Smooth muscle cell (in vitro differentiated cells): ENCODE measurements at regions not wholly inside any gene's neighbourhood (a gene's known extent, or its start where the extent isn't known, plus 50 kb on each side); places are given as distances from the start of the nearest gene placed in this dataset.

Source experiments
- DNase-seq: peaks from one replicate; lab custom pipeline; 2025; ENCODE audit not compliant: unreplicated experiment; lab: John Stamatoyannopoulos, UW
- H2AFZ ChIP-seq: fragments of 200-600 bp; sonication (generic); 2 replicates; pipeline ENCODE4 v1.6.0; 2016; ENCODE audit warnings: antibody characterized with exemption, low read depth, mild to moderate bottlenecking
- H3F3A ChIP-seq: fragments of 200-600 bp; sonication (generic); 2 replicates; pipeline ENCODE4 v1.6.0; 2017; ENCODE audit warnings: antibody characterized with exemption, low read depth
- H3K27ac ChIP-seq: fragments of 200-600 bp; sonication (generic); 2 replicates; pipeline ENCODE4 v1.5.1; 2016; ENCODE audit warnings: low read depth, mild to moderate bottlenecking
- H3K27me3 ChIP-seq: fragments of 200-600 bp; sonication (generic); 2 replicates; pipeline ENCODE4 v1.6.1; 2016; ENCODE audit warnings: low read depth, mild to moderate bottlenecking
- H3K36me3 ChIP-seq: fragments of 200-600 bp; sonication (generic); 2 replicates; pipeline ENCODE4 v1.5.1; 2016; ENCODE audit warnings: low read depth
- H3K4me1 ChIP-seq: fragments of 200-600 bp; sonication (generic); 2 replicates; pipeline ENCODE4 v1.5.1; 2016; ENCODE audit warnings: low read depth
- H3K4me2 ChIP-seq: fragments of 200-600 bp; sonication (generic); 2 replicates; pipeline ENCODE4 v1.6.0; 2016; ENCODE audit warnings: mild to moderate bottlenecking
- H3K4me3 ChIP-seq: fragments of 200-600 bp; sonication (generic); 2 replicates; pipeline ENCODE4 v1.5.1; 2016; ENCODE audit warnings: mild to moderate bottlenecking
- H3K79me2 ChIP-seq: fragments of 200-600 bp; sonication (generic); 2 replicates; pipeline ENCODE4 v1.6.0; 2016; ENCODE audit warnings: low read depth, mild to moderate bottlenecking
- H3K9ac ChIP-seq: fragments of 200-600 bp; sonication (generic); 2 replicates; pipeline ENCODE4 v1.6.0; 2016; ENCODE audit warnings: low read depth
- H3K9me3 ChIP-seq: fragments of 200-600 bp; sonication (generic); replicated peaks from 2 replicates; pipeline ENCODE4 v1.5.1; 2016; ENCODE audit warnings: low read depth
- H4K20me1 ChIP-seq: fragments of 200-600 bp; sonication (generic); 2 replicates; pipeline ENCODE4 v1.6.0; 2016; ENCODE audit warnings: low read depth
- WGBS: methylation state at CpG from one replicate; pipeline ENCODE4 v1.1.7; 2016; ENCODE audit warnings: low lambda C conversion rate; 5-methylcytosine and 5-hydroxymethylcytosine counted together
- TF ChIP-seq, protein P1 (sequence below): fragments of 200-600 bp; sonication (generic); IDR thresholded peaks from 2 replicates; pipeline ENCODE4 v1.5.1; 2017; ENCODE audit warnings: borderline replicate concordance, mild to moderate bottlenecking, antibody characterized with exemption; ENCODE audit not compliant: insufficient read depth, poor library complexity, severe bottlenecking

- no peaks in the 10 kb centered on the region for H3K4me1 ChIP-seq
- H3F3A ChIP-seq = peaks cover 3% of the 10 kb centered on the region
- H3K4me2 ChIP-seq = no peak overlapping the region
- no peak overlapping the region for H3K4me3 ChIP-seq
- no peak overlapping the region for H3K9ac ChIP-seq
- H3K27ac ChIP-seq = no peak overlapping the region
- WGBS = 70% methylated on average over 2 of the region's 2 CpGs
- no peaks in the 10 kb centered on the region for H4K20me1 ChIP-seq
- no peak overlapping the region for H2AFZ ChIP-seq
- H3K9me3 ChIP-seq = no peaks in the 10 kb centered on the region
- no peak for DNase-seq
- no peaks in the 10 kb centered on the region for H3K27me3 ChIP-seq
- no peaks in the 10 kb centered on the region for H3K79me2 ChIP-seq
- no peaks in the 10 kb centered on the region for H3K36me3 ChIP-seq
- TF ChIP-seq, protein P1, sequence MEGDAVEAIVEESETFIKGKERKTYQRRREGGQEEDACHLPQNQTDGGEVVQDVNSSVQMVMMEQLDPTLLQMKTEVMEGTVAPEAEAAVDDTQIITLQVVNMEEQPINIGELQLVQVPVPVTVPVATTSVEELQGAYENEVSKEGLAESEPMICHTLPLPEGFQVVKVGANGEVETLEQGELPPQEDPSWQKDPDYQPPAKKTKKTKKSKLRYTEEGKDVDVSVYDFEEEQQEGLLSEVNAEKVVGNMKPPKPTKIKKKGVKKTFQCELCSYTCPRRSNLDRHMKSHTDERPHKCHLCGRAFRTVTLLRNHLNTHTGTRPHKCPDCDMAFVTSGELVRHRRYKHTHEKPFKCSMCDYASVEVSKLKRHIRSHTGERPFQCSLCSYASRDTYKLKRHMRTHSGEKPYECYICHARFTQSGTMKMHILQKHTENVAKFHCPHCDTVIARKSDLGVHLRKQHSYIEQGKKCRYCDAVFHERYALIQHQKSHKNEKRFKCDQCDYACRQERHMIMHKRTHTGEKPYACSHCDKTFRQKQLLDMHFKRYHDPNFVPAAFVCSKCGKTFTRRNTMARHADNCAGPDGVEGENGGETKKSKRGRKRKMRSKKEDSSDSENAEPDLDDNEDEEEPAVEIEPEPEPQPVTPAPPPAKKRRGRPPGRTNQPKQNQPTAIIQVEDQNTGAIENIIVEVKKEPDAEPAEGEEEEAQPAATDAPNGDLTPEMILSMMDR = no peak
Observed at GRCh38 chr6:21900730-21901129, 307.2 kb downstream of the SOX4 start.

- Histone ChIP-seq H3K79me2 (no peaks in the 10 kb centered on the region), H3K27ac (no peak overlapping the region), H4K20me1 (peaks cover 2% of the 10 kb centered on the region), H3K4me3 (no peak overlapping the region), H2AFZ (no peak overlapping the region), H3K9ac (no peak overlapping the region), H3K4me1 (peaks cover 5% of the 10 kb centered on the region), H3K36me3 (no peaks in the 10 kb centered on the region), H3K4me2 (no peak overlapping the region), H3K27me3 (no peaks in the 10 kb centered on the region), H3K9me3 (no peaks in the 10 kb centered on the region), H3F3A (peaks cover 3% of the 10 kb centered on the region)
- 86% methylated on average over 7 of the region's 7 CpGs for WGBS
- DNase-seq = no peak
- TF ChIP-seq, protein P1 = no peak
Observed at GRCh38 chr6:21902628-21903169, 309.1 kb downstream of the SOX4 start.

- H3K4me3 ChIP-seq = no peak overlapping the region
- H3K4me1 ChIP-seq = peaks cover 15% of the 10 kb centered on the region
- H3K79me2 ChIP-seq = no peaks in the 10 kb centered on the region
- H4K20me1 ChIP-seq = peaks cover 3% of the 10 kb centered on the region
- no peaks in the 10 kb centered on the region for H3K36me3 ChIP-seq
- no peak overlapping the region for H3K9ac ChIP-seq
- WGBS = 75% methylated on average over 2 of the region's 2 CpGs
- H2AFZ ChIP-seq = no peak overlapping the region
- TF ChIP-seq, protein P1 = no peak
- no peak overlapping the region for H3K27ac ChIP-seq
- H3K4me2 ChIP-seq = no peak overlapping the region
- DNase-seq = no peak
- H3K27me3 ChIP-seq = no peaks in the 10 kb centered on the region
- no peaks in the 10 kb centered on the region for H3K9me3 ChIP-seq
- H3F3A ChIP-seq = peaks cover 1% of the 10 kb centered on the region
Observed at GRCh38 chr6:21905531-21905930, 312.0 kb downstream of the SOX4 start.

GRCh38 chr6:21906826-21907225, 313.3 kb downstream of the SOX4 start:
- no peak overlapping the region for H3K4me2 ChIP-seq
- H2AFZ ChIP-seq = no peak overlapping the region
- no peaks in the 10 kb centered on the region for H3F3A ChIP-seq
- TF ChIP-seq, protein P1 = no peak
- peaks cover 15% of the 10 kb centered on the region for H3K4me1 ChIP-seq
- H3K36me3 ChIP-seq = no peaks in the 10 kb centered on the region
- no peaks in the 10 kb centered on the region for H3K79me2 ChIP-seq
- H4K20me1 ChIP-seq = peaks cover 3% of the 10 kb centered on the region
- H3K9ac ChIP-seq = no peak overlapping the region
- no peak overlapping the region for H3K4me3 ChIP-seq
- no peak overlapping the region for H3K27ac ChIP-seq
- no peaks in the 10 kb centered on the region for H3K27me3 ChIP-seq
- no peak for DNase-seq
- no peaks in the 10 kb centered on the region for H3K9me3 ChIP-seq
